Tibial nerve (tissue), 4 donors: ENCODE measurements at regions not wholly inside any gene's neighbourhood (a gene's known extent, or its start where the extent isn't known, plus 50 kb on each side); places are given as distances from the start of the nearest gene placed in this dataset.

Experiments used
- DNase-seq, 2 donors: peaks; one replicate each; pipeline ENCODE4 v3.0.0-alpha.2; 2019; ENCODE audit warnings: low spot score in 2 of 2
- H3K27ac ChIP-seq, 4 donors: fragments of 200-600 bp; sonication (generic) in 3 of 4; one replicate each; pipeline ENCODE4 v1.5.1; 2017 to 2019; ENCODE audit warnings: mild to moderate bottlenecking in 1 of 4
- H3K27me3 ChIP-seq, 2 donors: fragments of 200-600 bp; sonication (generic) in 1 of 2; one replicate each; pipeline versions ENCODE4 v1.5.1 to v1.6.0; 2017 to 2019
- H3K36me3 ChIP-seq, 3 donors: fragments of 200-600 bp; sonication (generic); one replicate each; pipeline ENCODE4 v1.5.1; 2018 to 2019
- H3K4me1 ChIP-seq, 4 donors: fragments of 200-600 bp; sonication (generic) in 3 of 4; one replicate each; pipeline ENCODE4 v1.5.1; 2017 to 2019
- H3K4me3 ChIP-seq, 4 donors: fragments of 200-600 bp; sonication (generic) in 3 of 4; one replicate each; pipeline ENCODE4 v1.5.1; 2017 to 2019; ENCODE audit warnings: mild to moderate bottlenecking in 1 of 4, moderate library complexity in 1 of 4
- H3K9me3 ChIP-seq, 4 donors: fragments of 200-600 bp; sonication (generic) in 3 of 4; one replicate each; pipeline ENCODE4 v1.5.1; 2017 to 2019
- EP300 ChIP-seq, 2 donors: sonication (generic); formaldehyde crosslinking; IDR thresholded peaks; one replicate each; pipeline ENCODE4 v1.6.1; 2017; ENCODE audit warnings: antibody characterized with exemption in 2 of 2, mild to moderate bottlenecking in 1 of 2
- POLR2A ChIP-seq, 2 donors: fragments of 450-650 bp; IDR thresholded peaks; one replicate each; pipeline ENCODE4 v1.6.1; 2017; ENCODE audit warnings: antibody characterized with exemption in 2 of 2, mild to moderate bottlenecking in 2 of 2, moderate library complexity in 2 of 2
- WGBS, 2 donors: methylation state at CpG; one replicate each; pipeline ENCODE4 v1.1.5; 2018; 5-methylcytosine and 5-hydroxymethylcytosine counted together
- TF ChIP-seq, protein P1 (sequence below), 5 experiments: fragments of 200-600 bp in 3 of 5; fragments of 450-650 bp in 2 of 5; sonication (generic) in 3 of 5; IDR thresholded peaks; one replicate each; pipeline ENCODE4 v1.5.1; 2016 to 2019; ENCODE audit warnings: antibody characterized with exemption in 5 of 5, mild to moderate bottlenecking in 3 of 5, moderate library complexity in 2 of 5

DNA sequence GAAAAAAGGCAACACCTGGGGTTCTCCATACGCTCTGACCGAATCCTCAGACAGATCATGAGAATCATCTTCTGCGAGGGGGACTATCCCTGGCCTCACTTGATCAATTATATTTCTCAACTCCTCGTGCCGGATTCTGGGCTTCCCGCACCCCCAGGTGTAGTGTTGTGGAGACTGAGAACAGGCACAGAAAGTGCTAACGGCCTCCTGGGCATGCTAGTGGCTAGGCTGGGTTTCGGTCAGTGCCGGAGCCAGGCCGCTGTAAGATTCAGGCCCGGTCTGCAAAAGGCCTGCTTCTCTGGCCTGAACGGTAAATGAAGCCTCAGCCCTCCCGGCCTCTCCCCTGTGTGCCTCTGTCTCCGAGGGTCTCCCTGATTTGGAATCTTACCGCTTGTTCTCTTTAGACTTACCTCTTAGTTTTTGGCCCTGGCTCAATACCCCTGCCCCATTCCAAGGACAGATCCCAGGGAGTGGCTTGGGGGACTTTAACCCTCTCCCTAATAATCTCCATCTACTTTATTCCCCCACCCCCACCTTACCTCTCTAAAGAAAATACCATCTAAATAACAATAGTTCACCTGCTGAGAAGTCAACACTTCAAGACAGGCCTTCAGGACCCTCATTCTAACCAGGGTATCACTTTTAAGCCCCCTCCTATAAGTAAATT, 79.0 kb upstream of the MEDAG start:
- 92 to 93% methylated on average over 15 of the region's 15 CpGs for WGBS, 2 donors
- TF ChIP-seq, protein P1, sequence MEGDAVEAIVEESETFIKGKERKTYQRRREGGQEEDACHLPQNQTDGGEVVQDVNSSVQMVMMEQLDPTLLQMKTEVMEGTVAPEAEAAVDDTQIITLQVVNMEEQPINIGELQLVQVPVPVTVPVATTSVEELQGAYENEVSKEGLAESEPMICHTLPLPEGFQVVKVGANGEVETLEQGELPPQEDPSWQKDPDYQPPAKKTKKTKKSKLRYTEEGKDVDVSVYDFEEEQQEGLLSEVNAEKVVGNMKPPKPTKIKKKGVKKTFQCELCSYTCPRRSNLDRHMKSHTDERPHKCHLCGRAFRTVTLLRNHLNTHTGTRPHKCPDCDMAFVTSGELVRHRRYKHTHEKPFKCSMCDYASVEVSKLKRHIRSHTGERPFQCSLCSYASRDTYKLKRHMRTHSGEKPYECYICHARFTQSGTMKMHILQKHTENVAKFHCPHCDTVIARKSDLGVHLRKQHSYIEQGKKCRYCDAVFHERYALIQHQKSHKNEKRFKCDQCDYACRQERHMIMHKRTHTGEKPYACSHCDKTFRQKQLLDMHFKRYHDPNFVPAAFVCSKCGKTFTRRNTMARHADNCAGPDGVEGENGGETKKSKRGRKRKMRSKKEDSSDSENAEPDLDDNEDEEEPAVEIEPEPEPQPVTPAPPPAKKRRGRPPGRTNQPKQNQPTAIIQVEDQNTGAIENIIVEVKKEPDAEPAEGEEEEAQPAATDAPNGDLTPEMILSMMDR (IDR thresholded peaks at IDR 0.05) = no peak
- TF ChIP-seq POLR2A (IDR thresholded peaks at IDR 0.05) (no peak), EP300 (IDR thresholded peaks at IDR 0.05) (no peak)
- Histone ChIP-seq H3K36me3 (no peaks in the 10 kb centered on the region), H3K4me3 (no peak overlapping the region), H3K27ac (no peak overlapping the region), H3K27me3 (no peaks in the 10 kb centered on the region), H3K9me3 (peaks cover 0 to 3% (median 0%) of the 10 kb centered on the region in 4 donors), H3K4me1 (no peaks in the 10 kb centered on the region)
- no peak for DNase-seq

DNA sequence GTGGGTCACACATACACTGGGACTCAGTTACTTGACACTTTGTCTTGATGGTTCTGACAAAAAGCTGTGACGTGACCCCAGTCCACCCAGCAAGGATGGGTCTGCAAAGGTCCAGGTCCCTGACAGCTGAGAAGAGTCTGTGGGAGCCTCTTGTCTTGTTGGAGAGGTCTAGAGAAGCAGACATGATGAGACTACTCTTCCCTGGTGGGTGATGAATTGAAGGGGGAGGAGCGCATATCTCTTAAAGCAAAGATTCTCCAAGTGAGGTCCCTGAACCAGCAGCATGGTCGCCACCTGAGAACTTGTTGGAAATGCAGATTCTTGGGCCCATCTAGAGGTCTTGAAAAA, 78.5 kb upstream of the MEDAG start:
- no peaks in the 10 kb centered on the region for H3K27me3 ChIP-seq
- no peak overlapping the region for H3K4me3 ChIP-seq
- no peak overlapping the region for H3K27ac ChIP-seq
- no peak for DNase-seq
- TF ChIP-seq, protein P1 (IDR thresholded peaks at IDR 0.05) = no peak
- TF ChIP-seq EP300 (IDR thresholded peaks at IDR 0.05) (no peak), POLR2A (IDR thresholded peaks at IDR 0.05) (no peak)
- no peaks in the 10 kb centered on the region for H3K36me3 ChIP-seq
- no peaks in the 10 kb centered on the region for H3K4me1 ChIP-seq
- peaks cover 0 to 3% (median 0%) of the 10 kb centered on the region in 4 donors for H3K9me3 ChIP-seq
- 98% methylated on average over 3 of the region's 3 CpGs for WGBS, 2 donors

DNA sequence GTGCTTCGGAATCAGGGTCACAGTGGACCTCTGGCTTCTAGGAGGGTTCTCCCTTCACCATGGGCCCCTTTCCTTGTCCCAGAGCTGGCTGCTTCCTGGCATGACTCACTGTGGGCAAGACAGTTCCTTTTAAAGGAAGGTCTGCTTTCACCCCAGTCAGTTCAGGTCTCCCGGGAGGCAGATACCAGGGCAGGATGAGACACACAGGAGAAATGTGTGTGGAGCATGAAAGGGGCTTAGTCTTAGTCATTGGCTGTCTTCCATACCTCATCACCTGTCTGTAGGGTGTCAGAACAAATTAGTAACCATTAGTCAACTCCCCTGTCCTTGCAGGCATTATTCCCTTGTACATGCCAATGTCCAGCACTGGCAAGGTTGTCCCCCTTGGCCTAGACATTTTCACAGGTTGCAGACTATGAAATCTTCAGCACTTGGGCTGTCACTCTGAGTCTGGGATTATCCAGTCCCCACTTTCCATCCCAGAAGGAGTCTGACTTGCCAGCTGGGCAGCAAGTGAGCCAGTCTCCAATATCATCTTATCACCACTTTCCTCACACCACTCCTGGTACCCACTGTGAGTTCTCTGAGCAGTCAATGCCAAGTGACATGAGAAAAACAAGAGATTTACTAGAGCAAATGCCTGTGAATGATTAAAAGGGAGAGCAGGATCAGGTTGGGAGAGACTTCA, 76.8 kb upstream of the MEDAG start:
- Histone ChIP-seq H3K4me3 (no peak overlapping the region), H3K9me3 (peaks cover 0 to 3% (median 0%) of the 10 kb centered on the region in 4 donors), H3K4me1 (peaks cover 0 to 11% (median 0%) of the 10 kb centered on the region in 4 donors), H3K27me3 (no peaks in the 10 kb centered on the region), H3K27ac (no peak overlapping the region), H3K36me3 (no peaks in the 10 kb centered on the region)
- DNase-seq = no peak
- TF ChIP-seq, protein P1 (IDR thresholded peaks at IDR 0.05) = no peak
- TF ChIP-seq EP300 (IDR thresholded peaks at IDR 0.05) (no peak), POLR2A (IDR thresholded peaks at IDR 0.05) (no peak)
- 95 to 100% methylated on average over 2 of the region's 2 CpGs for WGBS, 2 donors

DNA sequence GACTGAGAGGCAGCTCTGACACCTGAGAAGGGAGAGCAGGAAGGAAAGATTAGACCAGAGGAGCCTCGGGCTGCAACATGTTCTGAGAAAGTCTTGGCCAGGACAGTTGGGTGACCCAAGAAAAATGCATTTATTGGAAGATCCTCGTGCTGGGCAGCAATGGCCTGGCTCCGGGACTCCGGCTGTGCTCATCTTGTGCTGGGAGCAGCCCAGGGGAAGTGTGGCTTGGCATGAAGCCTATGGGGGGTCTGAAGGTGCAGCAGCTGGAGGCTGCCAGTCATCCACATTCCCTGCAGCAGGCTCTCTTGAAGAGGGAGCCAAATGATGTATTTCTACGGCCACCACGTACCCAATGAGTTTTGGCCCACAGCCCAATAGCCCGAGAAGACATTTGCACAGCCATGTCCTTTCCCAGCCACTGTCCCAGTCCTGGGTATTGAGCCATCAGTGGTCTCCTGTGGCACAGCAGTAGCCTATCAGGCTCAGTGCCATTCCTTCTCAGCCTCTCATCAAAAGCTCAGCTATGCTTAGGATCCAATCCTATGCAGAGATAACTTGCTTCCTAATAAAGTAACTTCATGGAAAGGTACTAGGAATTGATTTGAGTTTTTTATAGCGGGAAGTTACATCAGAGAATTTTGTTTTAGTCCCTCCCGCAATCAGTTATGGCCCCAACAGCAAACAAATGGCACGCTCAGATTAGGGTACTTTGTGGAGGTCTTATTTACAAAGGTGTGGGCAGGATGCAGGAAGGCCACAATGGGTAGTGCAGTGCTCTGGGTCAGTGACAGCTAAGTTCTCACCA, 76.0 kb upstream of the MEDAG start:
- DNase-seq = no peak
- Histone ChIP-seq H3K4me1 (peaks cover 0 to 11% (median 0%) of the 10 kb centered on the region in 4 donors), H3K36me3 (no peaks in the 10 kb centered on the region), H3K4me3 (no peak overlapping the region), H3K27ac (no peak overlapping the region), H3K9me3 (peaks cover 0 to 3% (median 0%) of the 10 kb centered on the region in 4 donors), H3K27me3 (no peaks in the 10 kb centered on the region)
- 81 to 91% methylated on average over 9 to 10 of the region's 10 CpGs for WGBS, 2 donors
- no peak for TF ChIP-seq EP300 (IDR thresholded peaks at IDR 0.05)
- no peak for TF ChIP-seq POLR2A (IDR thresholded peaks at IDR 0.05)

DNA sequence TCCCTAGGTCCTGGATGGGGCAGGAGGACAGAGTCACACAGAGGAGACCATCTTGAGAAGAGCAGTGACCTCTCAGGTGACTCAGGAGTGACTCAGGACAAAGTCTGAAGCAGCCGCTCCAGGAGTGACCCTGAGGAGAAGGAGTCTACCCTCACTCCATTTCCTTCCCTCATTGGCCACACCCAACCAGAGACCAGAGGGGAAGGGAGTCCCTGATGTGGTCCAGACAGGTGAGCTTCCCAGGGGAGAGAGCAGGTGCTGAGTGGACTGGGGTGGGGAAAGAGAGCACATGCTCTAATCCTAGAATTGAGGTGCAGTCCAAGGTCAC, 75.5 kb upstream of the MEDAG start:
- Histone ChIP-seq H3K36me3 (no peaks in the 10 kb centered on the region), H3K4me1 (peaks cover 0 to 11% (median 0%) of the 10 kb centered on the region in 4 donors), H3K4me3 (no peak overlapping the region), H3K27ac (no peak overlapping the region), H3K9me3 (peaks cover 0 to 3% (median 0%) of the 10 kb centered on the region in 4 donors), H3K27me3 (no peaks in the 10 kb centered on the region)
- 100% methylated on average over 1 of the region's 1 CpG for WGBS, 2 donors
- no peak for DNase-seq
- TF ChIP-seq, protein P1 (IDR thresholded peaks at IDR 0.05) = no peak
- no peak for TF ChIP-seq EP300 (IDR thresholded peaks at IDR 0.05)
- no peak for TF ChIP-seq POLR2A (IDR thresholded peaks at IDR 0.05)
